ENCODE measurements at regions not wholly inside any gene's neighbourhood (a gene's known extent, or its start where the extent isn't known, plus 50 kb on each side); places are given as distances from the start of the nearest gene placed in this dataset.
A peak's percentile ranks its signal among the peaks of the same experiment; 100 is the strongest.

DNA sequence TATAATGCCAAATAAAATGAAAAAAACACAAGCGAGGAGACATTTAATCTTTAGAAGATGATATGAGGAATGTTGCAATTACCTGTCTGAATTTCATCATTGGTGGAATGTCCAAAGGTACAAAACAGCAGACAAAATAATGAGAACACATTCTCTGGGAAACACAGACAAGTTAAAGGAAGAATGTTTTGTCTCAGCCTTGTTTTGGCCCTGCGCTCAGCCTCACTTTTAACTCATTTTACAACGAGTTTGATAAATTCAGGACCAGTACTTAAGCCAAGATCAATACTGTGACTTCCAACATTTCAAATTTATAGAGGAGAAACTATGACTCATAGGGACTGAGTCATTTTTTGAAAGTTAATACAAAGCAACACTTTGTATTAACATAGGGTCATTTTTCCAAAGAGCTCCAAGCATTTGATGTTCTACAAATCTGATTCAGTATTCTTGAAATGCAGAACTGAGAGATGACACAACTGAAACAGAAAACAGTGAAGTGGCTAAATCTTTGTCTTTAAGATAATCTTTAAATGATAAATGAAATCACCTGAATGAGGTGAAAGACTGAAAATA, 833.2 kb upstream of the CHAC2 start:
- Histone ChIP-seq H3K36me3 (ENCODE audit: control insufficient read depth in 2 of 2, extremely low read depth in 1 of 2, insufficient read depth in 2 of 2, low read length in 2 of 2) (no peaks in the 10 kb centered on the region), H3K9me1 (ENCODE audit: control insufficient read depth, extremely low read depth, insufficient read depth, low read length) (no peaks in the 10 kb centered on the region), H2AFZ (ENCODE audit: control insufficient read depth, low read length) (peak overlapping the region; percentile 71), H3K4me2 (ENCODE audit: control insufficient read depth, extremely low read depth, insufficient read depth, low read depth, low read length) (peak overlapping the region; percentile 50), H3K27ac (ENCODE audit: control insufficient read depth, insufficient read depth, low read length) (peak overlapping the region; percentile 69), H3K9me3 (ENCODE audit: control insufficient read depth, low read depth, low read length) (no peaks in the 10 kb centered on the region), H3K9ac (ENCODE audit: control insufficient read depth, extremely low read depth, insufficient read depth, low read length) (no peak overlapping the region), H3K4me1 (ENCODE audit: control insufficient read depth, extremely low read depth, insufficient read depth, low read length) (peaks cover 12% of the 10 kb centered on the region), H3K79me2 (ENCODE audit: control insufficient read depth, insufficient read depth, low read length) (no peaks in the 10 kb centered on the region), H4K20me1 (ENCODE audit: control insufficient read depth, extremely low read depth, insufficient read depth, low read length) (no peaks in the 10 kb centered on the region), H3K4me3 (ENCODE audit: control insufficient read depth in 2 of 3, extremely low read depth in 1 of 3, insufficient read depth in 2 of 3, low read depth in 1 of 3, low read length in 3 of 3) (peak overlapping the region in 1 of 3 experiments; percentile 6), H3K27me3 (ENCODE audit: control insufficient read depth, extremely low read depth, insufficient read depth, low read length) (no peaks in the 10 kb centered on the region)
- FAIRE-seq (peak; percentile 80), DNase-seq (ENCODE audit: low read depth, low spot score) (peak; percentile 15)
- no peak for TF ChIP-seq EZH2 (IDR thresholded peaks at IDR 0.05; ENCODE audit: low read length)
- TF ChIP-seq, protein P1, sequence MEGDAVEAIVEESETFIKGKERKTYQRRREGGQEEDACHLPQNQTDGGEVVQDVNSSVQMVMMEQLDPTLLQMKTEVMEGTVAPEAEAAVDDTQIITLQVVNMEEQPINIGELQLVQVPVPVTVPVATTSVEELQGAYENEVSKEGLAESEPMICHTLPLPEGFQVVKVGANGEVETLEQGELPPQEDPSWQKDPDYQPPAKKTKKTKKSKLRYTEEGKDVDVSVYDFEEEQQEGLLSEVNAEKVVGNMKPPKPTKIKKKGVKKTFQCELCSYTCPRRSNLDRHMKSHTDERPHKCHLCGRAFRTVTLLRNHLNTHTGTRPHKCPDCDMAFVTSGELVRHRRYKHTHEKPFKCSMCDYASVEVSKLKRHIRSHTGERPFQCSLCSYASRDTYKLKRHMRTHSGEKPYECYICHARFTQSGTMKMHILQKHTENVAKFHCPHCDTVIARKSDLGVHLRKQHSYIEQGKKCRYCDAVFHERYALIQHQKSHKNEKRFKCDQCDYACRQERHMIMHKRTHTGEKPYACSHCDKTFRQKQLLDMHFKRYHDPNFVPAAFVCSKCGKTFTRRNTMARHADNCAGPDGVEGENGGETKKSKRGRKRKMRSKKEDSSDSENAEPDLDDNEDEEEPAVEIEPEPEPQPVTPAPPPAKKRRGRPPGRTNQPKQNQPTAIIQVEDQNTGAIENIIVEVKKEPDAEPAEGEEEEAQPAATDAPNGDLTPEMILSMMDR (optimal IDR thresholded peaks at IDR 0.05 in 1 of 3, IDR thresholded peaks at IDR 0.05 in 1 of 3, conservative IDR thresholded peaks at IDR 0.05 in 1 of 3; ENCODE audit: extremely low read depth in 1 of 3, insufficient read depth in 2 of 3, low read length in 3 of 3), result no peak
- dilution Hi-C loops (cut with MboI; ENCODE audit: extremely low pct_ligation_motif_present, low sequenced_read_pairs), result no loop called here

GRCh38 chr2:52933878-52934277, 833.7 kb upstream of the CHAC2 start:
- H3K9ac ChIP-seq (ENCODE audit: control insufficient read depth, extremely low read depth, insufficient read depth, low read length), result no peak overlapping the region
- DNase-seq (ENCODE audit: low read depth, low spot score), result no peak
- H3K27ac ChIP-seq (ENCODE audit: control insufficient read depth, insufficient read depth, low read length), result peak overlapping the region; percentile 69
- H3K4me3 ChIP-seq (ENCODE audit: control insufficient read depth in 2 of 3, extremely low read depth in 1 of 3, insufficient read depth in 2 of 3, low read depth in 1 of 3, low read length in 3 of 3), result no peak overlapping the region
- no peaks in the 10 kb centered on the region for H3K9me3 ChIP-seq (ENCODE audit: control insufficient read depth, low read depth, low read length)
- no peaks in the 10 kb centered on the region for H3K79me2 ChIP-seq (ENCODE audit: control insufficient read depth, insufficient read depth, low read length)
- H4K20me1 ChIP-seq (ENCODE audit: control insufficient read depth, extremely low read depth, insufficient read depth, low read length), result no peaks in the 10 kb centered on the region
- FAIRE-seq, result peak; percentile 36
- no peaks in the 10 kb centered on the region for H3K27me3 ChIP-seq (ENCODE audit: control insufficient read depth, extremely low read depth, insufficient read depth, low read length)
- peaks cover 12% of the 10 kb centered on the region for H3K4me1 ChIP-seq (ENCODE audit: control insufficient read depth, extremely low read depth, insufficient read depth, low read length)
- H3K9me1 ChIP-seq (ENCODE audit: control insufficient read depth, extremely low read depth, insufficient read depth, low read length), result no peaks in the 10 kb centered on the region
- dilution Hi-C loops (cut with MboI; ENCODE audit: extremely low pct_ligation_motif_present, low sequenced_read_pairs), result no loop called here
- peak overlapping the region; percentile 71 for H2AFZ ChIP-seq (ENCODE audit: control insufficient read depth, low read length)
- H3K4me2 ChIP-seq (ENCODE audit: control insufficient read depth, extremely low read depth, insufficient read depth, low read depth, low read length), result no peak overlapping the region
- no peak for TF ChIP-seq EZH2 (IDR thresholded peaks at IDR 0.05; ENCODE audit: low read length)
- TF ChIP-seq, protein P1 (optimal IDR thresholded peaks at IDR 0.05 in 1 of 3, IDR thresholded peaks at IDR 0.05 in 1 of 3, conservative IDR thresholded peaks at IDR 0.05 in 1 of 3; ENCODE audit: extremely low read depth in 1 of 3, insufficient read depth in 2 of 3, low read length in 3 of 3), result no peak
- H3K36me3 ChIP-seq (ENCODE audit: control insufficient read depth in 2 of 2, extremely low read depth in 1 of 2, insufficient read depth in 2 of 2, low read length in 2 of 2), result no peaks in the 10 kb centered on the region
